GM19035 (cell line): ENCODE measurements at regions not wholly inside any gene's neighbourhood (a gene's known extent, or its start where the extent isn't known, plus 50 kb on each side); places are given as distances from the start of the nearest gene placed in this dataset.
"Not testable (repeated sequence)": the region's sequence is repeated elsewhere in the genome, so short reads cannot be mapped to it uniquely, and the experiment has no call there.

Source experiments
- ATAC-seq: cut with Tn5 transposase; IDR thresholded peaks from one replicate; pipeline ENCODE4 v1.9.1; 2021; ENCODE audit not compliant: unreplicated experiment

GRCh38 chr12:95358111-95359083 lies 115.6 kb upstream of the METAP2 start:
- ATAC-seq = no peak

- no peak for ATAC-seq
Measured at GRCh38 chr12:95365912-95366311, 108.0 kb upstream of the METAP2 start.

GRCh38 chr12:95368931-95369330 lies 105.0 kb upstream of the METAP2 start:
- no peak for ATAC-seq

- no peak for ATAC-seq
Measured at GRCh38 chr12:95371571-95371970, 102.4 kb upstream of the METAP2 start.

- ATAC-seq = not testable (repeated sequence)
Measured at GRCh38 chr12:95379481-95379880, 94.5 kb upstream of the METAP2 start.

GRCh38 chr12:95380334-95380733 lies 93.6 kb upstream of the METAP2 start:
- not testable (repeated sequence) for ATAC-seq

- ATAC-seq = no peak
Measured at GRCh38 chr12:95380997-95381786, 92.8 kb upstream of the METAP2 start.

GRCh38 chr12:95383920-95384319 lies 90.0 kb upstream of the METAP2 start:
- not testable (repeated sequence) for ATAC-seq

GRCh38 chr12:95384785-95385184 lies 89.2 kb upstream of the METAP2 start:
- ATAC-seq = no peak

- no peak for ATAC-seq
Measured at GRCh38 chr12:95385246-95386035, 88.5 kb upstream of the METAP2 start.

- no peak for ATAC-seq
Measured at GRCh38 chr12:95386051-95386450, 87.9 kb upstream of the METAP2 start.

- not testable (repeated sequence) for ATAC-seq
Measured at GRCh38 chr12:95388260-95388659, 85.7 kb upstream of the METAP2 start.

GRCh38 chr12:95390192-95390591 lies 83.8 kb upstream of the METAP2 start:
- ATAC-seq = peak; percentile 83

GRCh38 chr12:95390932-95391331 lies 83.0 kb upstream of the METAP2 start:
- peak; percentile 73 for ATAC-seq

GRCh38 chr12:95393191-95393790 lies 80.7 kb upstream of the METAP2 start:
- no peak for ATAC-seq

GRCh38 chr12:95395696-95396095 lies 78.3 kb upstream of the METAP2 start:
- ATAC-seq = no peak

GRCh38 chr12:95396849-95397468 lies 77.0 kb upstream of the METAP2 start:
- ATAC-seq = no peak

GRCh38 chr12:95397571-95397970 lies 76.4 kb upstream of the METAP2 start:
- no peak for ATAC-seq

- no peak for ATAC-seq
Measured at GRCh38 chr12:95402096-95402495, 71.9 kb upstream of the METAP2 start.

GRCh38 chr12:95408201-95408600 lies 65.8 kb upstream of the METAP2 start:
- no peak for ATAC-seq
